LNCAP (cell line): ENCODE measurements at regions not wholly inside any gene's neighbourhood (a gene's known extent, or its start where the extent isn't known, plus 50 kb on each side); places are given as distances from the start of the nearest gene placed in this dataset.

Source experiments
- TF ChIP-seq, protein P1 (sequence below): fragments of 450-650 bp; IDR thresholded peaks from 2 replicates; pipeline ENCODE4 v1.5.1; 2017; ENCODE audit warnings: mild to moderate bottlenecking

DNA sequence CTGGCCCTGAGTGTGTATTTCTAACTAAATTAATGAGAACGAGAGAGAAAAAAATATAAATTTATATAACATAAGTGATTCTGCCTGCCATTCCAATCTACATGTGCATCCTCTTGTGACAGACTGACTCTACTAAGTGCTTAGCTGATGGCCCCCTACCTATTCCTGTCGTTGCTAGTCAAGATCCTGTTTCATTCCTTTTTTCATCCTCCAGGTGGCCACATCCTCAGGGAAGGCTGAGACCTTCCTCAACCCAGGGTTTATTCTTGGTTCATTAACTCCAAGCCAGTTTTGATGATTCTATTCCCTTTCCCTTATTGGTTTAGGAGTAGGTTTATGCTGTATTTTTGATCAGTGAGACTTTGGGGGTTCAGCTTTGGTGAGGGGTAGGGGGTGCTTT lies 201.3 kb downstream of the C9orf152 start:
- TF ChIP-seq, protein P1, sequence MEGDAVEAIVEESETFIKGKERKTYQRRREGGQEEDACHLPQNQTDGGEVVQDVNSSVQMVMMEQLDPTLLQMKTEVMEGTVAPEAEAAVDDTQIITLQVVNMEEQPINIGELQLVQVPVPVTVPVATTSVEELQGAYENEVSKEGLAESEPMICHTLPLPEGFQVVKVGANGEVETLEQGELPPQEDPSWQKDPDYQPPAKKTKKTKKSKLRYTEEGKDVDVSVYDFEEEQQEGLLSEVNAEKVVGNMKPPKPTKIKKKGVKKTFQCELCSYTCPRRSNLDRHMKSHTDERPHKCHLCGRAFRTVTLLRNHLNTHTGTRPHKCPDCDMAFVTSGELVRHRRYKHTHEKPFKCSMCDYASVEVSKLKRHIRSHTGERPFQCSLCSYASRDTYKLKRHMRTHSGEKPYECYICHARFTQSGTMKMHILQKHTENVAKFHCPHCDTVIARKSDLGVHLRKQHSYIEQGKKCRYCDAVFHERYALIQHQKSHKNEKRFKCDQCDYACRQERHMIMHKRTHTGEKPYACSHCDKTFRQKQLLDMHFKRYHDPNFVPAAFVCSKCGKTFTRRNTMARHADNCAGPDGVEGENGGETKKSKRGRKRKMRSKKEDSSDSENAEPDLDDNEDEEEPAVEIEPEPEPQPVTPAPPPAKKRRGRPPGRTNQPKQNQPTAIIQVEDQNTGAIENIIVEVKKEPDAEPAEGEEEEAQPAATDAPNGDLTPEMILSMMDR: no peak

DNA sequence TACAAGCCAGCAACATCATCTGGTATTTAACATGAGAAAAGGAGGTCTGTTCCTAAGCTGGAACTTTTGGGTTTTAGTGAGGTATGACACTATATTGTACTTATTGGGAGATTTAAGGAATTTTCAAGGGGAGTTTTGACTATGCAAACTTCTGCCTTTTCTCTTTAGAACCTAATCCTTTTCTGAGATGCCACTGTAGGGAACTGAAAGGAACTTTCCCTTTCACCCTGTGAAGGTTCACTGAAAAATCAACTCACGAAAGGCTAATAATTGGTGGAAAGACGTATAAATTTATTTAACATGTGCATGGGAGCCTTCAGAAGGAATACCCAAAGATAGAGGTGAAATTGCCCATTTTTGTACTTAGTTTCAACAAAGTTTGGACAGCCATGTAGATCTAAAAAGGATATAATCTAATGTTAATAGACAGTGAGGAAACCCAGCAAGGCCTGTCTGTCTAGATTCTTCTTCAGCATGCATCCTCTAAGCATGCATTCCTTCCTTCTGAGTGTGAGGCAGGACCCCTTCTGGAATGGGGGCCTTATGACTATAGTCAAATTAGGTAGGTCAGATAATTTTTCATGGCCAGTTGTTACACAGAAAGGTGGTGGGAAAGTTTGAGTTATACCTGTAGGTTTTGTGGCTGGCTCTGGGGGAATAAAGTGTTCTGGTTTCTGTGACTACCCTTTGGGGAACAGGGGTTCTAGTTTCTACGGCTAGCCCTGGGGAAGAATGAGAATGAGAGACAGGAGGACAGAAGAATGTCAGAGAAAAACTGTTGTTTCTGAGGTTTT lies 200.3 kb downstream of the C9orf152 start:
- TF ChIP-seq, protein P1: no peak

DNA sequence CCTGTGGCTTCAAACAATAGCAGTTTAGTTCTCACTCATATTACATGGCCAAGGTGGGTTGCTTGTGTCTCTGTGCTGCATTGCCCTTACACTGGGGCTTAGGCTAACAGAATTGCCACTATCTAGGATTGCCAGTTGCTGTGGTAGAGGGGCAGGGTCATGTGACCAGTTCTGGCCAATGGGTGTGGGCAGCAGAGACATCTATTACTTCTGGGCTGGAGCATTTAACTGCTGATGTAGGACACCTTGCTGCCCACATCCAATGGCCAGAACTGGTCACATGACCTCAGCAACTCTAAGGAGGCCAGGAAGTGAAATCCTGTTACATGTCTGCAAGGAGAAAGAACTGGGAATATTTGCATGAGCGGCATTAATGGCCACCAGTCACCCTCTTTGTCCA lies 199.3 kb downstream of the C9orf152 start:
- TF ChIP-seq, protein P1: no peak

DNA sequence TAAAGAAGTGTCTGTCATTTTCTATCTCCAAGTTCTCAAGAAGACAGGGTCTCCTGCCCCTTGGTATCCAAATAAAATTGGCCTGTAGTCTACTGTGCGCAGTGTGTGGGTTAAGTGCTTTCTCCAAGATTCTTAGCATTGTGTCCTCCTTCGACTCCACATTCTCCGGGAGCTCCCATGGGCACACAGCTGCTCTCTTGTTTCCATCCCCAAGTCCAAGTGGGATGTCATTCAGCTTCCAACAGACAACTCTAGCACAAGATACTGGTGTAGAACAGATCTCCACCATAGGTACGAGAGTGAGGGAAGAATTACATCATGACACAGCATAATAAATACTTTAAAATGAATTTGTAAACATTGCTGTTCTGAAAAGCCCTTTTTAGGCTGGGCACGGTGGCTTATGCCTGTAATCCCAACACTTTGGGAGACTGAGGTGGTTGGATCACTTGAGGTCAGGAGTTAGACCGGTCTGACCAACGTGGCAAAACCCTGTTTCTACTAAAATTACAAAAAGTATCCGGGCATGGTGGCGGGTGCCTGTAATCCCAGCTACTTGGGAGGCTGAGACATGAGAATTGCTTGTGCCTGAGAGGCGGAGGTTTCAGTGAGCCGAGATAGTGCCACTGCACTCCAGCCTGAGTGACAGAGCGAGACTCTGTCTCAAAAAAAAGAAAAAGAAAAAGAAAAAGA lies 196.2 kb downstream of the C9orf152 start:
- TF ChIP-seq, protein P1: no peak

DNA sequence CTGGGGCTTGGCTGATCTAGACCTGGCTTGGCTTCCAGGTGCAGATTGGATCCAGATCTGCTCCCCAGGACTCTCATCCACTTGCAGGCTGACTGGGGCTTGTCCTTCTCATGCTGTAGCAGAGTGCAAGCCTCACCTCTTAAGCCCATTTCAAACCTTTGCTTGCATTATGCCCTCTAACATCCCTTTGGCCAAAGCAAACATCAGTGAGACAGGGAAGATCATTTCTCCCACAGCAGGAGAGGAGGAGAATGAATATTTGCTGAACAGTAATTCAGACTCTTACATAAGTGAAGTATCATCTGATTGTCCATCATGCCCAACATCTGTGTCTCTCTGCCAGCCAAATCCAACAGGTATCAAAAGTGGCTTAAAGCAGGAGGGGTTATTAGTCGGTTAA lies 194.9 kb downstream of the C9orf152 start:
- TF ChIP-seq, protein P1: no peak

DNA sequence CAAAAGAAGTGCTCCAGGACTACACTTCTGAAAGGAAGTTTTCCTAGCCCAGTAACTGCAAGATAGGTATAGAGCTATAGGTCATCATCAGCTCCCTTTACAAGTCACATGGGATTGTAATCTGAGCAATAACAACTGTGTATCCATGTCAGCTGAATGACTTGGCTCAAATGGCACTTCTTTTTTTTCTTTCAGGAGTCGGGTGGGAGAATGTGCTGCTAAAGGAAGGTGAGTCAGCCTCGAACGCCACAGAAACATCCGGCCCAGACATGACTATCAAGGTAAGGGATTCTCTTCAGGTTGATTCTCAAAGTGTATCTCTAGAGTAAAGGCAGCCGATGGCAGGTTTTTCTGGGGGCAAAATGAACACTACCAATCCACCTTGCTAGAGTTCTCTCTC lies 192.2 kb downstream of the C9orf152 start:
- TF ChIP-seq, protein P1: no peak

DNA sequence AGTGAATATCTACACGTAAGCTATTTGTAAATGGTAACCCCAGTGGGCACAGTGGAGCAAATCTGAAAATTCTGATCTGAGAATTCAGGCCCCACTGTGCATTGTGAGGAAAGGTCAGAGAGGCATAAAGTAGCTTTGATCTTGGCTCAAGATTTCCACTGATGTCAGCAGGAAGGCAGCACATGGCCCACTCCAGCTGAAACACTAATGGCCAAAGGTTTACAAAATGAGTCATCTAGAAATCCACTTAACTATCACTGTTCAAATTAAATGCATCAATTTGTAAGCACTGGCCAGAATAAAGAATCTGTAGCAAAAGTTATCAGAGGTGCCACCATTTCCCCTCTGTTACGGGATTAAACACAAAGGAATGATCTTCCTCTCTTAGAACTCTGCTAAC lies 191.6 kb downstream of the C9orf152 start:
- TF ChIP-seq, protein P1: no peak
